Trophoblast cell (in vitro differentiated cells and primary cell): ENCODE measurements at regions not wholly inside any gene's neighbourhood (a gene's known extent, or its start where the extent isn't known, plus 50 kb on each side); places are given as distances from the start of the nearest gene placed in this dataset.

ENCODE experiments used
- DNase-seq, 2 donors: peaks; one replicate each; pipeline ENCODE4 v3.0.0-alpha.2; 2016
- H2AFZ ChIP-seq: 2 replicates; pipeline ENCODE4 v1.6.1; 2013; ENCODE audit warnings: low read length, moderate library complexity, mild to moderate bottlenecking; ENCODE audit not compliant: insufficient read depth, poor library complexity
- H2AK5ac ChIP-seq: 2 replicates; pipeline ENCODE4 v1.6.1; 2013; ENCODE audit warnings: mild to moderate bottlenecking, low read length
- H2BK120ac ChIP-seq: 2 replicates; pipeline ENCODE4 v1.6.1; 2013; ENCODE audit warnings: low read length, mild to moderate bottlenecking, moderate library complexity; ENCODE audit not compliant: insufficient read depth, poor library complexity
- H2BK12ac ChIP-seq: 2 replicates; pipeline ENCODE4 v1.6.1; 2013; ENCODE audit warnings: mild to moderate bottlenecking, low read length, moderate library complexity
- H2BK5ac ChIP-seq: 2 replicates; pipeline ENCODE4 v1.6.1; 2013; ENCODE audit warnings: low read length, low read depth, moderate library complexity, mild to moderate bottlenecking; ENCODE audit not compliant: poor library complexity
- H3K14ac ChIP-seq: 2 replicates; pipeline ENCODE4 v1.6.1; 2013; ENCODE audit warnings: mild to moderate bottlenecking, low read length
- H3K18ac ChIP-seq: 2 replicates; pipeline ENCODE4 v1.6.1; 2013; ENCODE audit warnings: mild to moderate bottlenecking, low read length
- H3K23ac ChIP-seq: 2 replicates; pipeline ENCODE4 v1.6.1; 2013; ENCODE audit warnings: low read length
- H3K27ac ChIP-seq: 2 replicates; pipeline ENCODE4 v1.5.1; 2013; ENCODE audit warnings: low read depth, mild to moderate bottlenecking, inconsistent platforms, low read length, moderate library complexity
- H3K27me3 ChIP-seq: 2 replicates; pipeline ENCODE4 v1.6.1; 2013; ENCODE audit warnings: inconsistent platforms, mild to moderate bottlenecking, low read length, moderate library complexity; ENCODE audit not compliant: insufficient read depth
- H3K36me3 ChIP-seq, 2 experiments: 1 replicate in 1 of 2; 2 replicates in 1 of 2; pipeline ENCODE4 v1.6.1; 2013; ENCODE audit warnings: low read length in 2 of 2, mild to moderate bottlenecking in 2 of 2, moderate library complexity in 1 of 2; ENCODE audit not compliant: insufficient read depth in 2 of 2, control insufficient read depth in 1 of 2
- H3K4ac ChIP-seq: 2 replicates; pipeline ENCODE4 v1.6.1; 2013; ENCODE audit warnings: low read depth, mild to moderate bottlenecking, low read length, moderate library complexity
- H3K4me1 ChIP-seq, 2 experiments: 1 replicate in 1 of 2; 2 replicates in 1 of 2; pipeline ENCODE4 v1.6.1; 2013; ENCODE audit warnings: low read length in 2 of 2, mild to moderate bottlenecking in 2 of 2, moderate library complexity in 1 of 2; ENCODE audit not compliant: insufficient read depth in 2 of 2, control insufficient read depth in 1 of 2
- H3K4me2 ChIP-seq: 2 replicates; pipeline ENCODE4 v1.6.1; 2013; ENCODE audit warnings: inconsistent platforms, mild to moderate bottlenecking, low read length, moderate library complexity
- H3K4me3 ChIP-seq: 2 replicates; pipeline ENCODE4 v1.5.1; 2013; ENCODE audit warnings: mild to moderate bottlenecking, low read depth, low read length, inconsistent platforms
- H3K79me1 ChIP-seq: one replicate; pipeline ENCODE4 v1.6.1; 2013; ENCODE audit warnings: low read length
- H3K79me2 ChIP-seq: 2 replicates; pipeline ENCODE4 v1.6.1; 2013; ENCODE audit warnings: low read length, mild to moderate bottlenecking; ENCODE audit not compliant: control insufficient read depth, insufficient read depth, poor library complexity
- H3K9ac ChIP-seq: 2 replicates; pipeline ENCODE4 v1.6.1; 2013; ENCODE audit warnings: mild to moderate bottlenecking, low read length
- H3K9me3 ChIP-seq: 2 replicates; pipeline ENCODE4 v1.6.1; 2013; ENCODE audit warnings: low read depth, mild to moderate bottlenecking, control low read depth, inconsistent platforms, low read length; ENCODE audit not compliant: insufficient read depth
- H4K12ac ChIP-seq: 2 replicates; pipeline ENCODE4 v1.6.1; 2013; ENCODE audit warnings: low read depth, mild to moderate bottlenecking, low read length, moderate library complexity
- H4K8ac ChIP-seq: 2 replicates; pipeline ENCODE4 v1.6.1; 2013; ENCODE audit warnings: low read depth, mild to moderate bottlenecking, low read length, moderate library complexity
- H4K91ac ChIP-seq: one replicate; pipeline ENCODE4 v1.6.1; 2013; ENCODE audit warnings: low read depth, mild to moderate bottlenecking, low read length, moderate library complexity
- WGBS: extraction: QIAGEN DNeasy Blood & Tissue Kit; methylation state at CpG from one replicate; pipeline ENCODE4 v1.1.7; 2013; ENCODE audit warnings: missing lambda C conversion rate; ENCODE audit not compliant: insufficient read length, insufficient coverage; ENCODE audit errors: extremely low coverage; 5-methylcytosine and 5-hydroxymethylcytosine counted together

GRCh38 chr2:60219536-60219935 is 333.9 kb downstream of the BCL11A start:
- no peaks in the 10 kb centered on the region for H3K79me1 ChIP-seq
- WGBS: no CpG with 5 or more reads among the region's 6 CpGs

DNA sequence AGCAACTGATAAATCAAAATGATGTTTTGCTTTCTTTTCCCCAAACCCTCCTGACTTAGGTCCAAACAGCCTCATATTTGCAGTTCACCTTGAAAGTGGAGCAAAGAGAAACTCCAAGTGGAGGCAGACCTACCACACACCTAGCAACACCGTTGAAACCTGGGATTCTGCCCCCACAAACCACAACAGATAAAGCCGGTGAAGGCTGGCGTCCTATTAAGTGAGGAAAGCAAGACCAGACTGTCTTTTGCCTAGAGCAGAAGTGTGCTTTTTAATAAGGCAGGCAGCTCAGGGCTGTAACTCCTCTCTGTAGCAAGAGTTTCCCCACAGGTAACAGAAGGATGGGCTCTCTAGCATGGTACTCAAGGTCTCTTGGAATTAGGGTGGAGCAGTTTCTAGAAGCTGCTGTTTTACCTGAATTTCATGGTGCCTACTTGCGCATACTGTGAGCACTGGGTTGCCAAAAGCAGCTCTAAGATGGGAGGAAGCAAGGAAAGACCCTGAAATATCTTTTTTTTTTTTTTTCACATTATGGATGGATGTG is 336.9 kb downstream of the BCL11A start:
- H3K9me3 ChIP-seq: no peaks in the 10 kb centered on the region
- WGBS: no CpG with 5 or more reads among the region's 4 CpGs
- no peak overlapping the region for H3K23ac ChIP-seq
- H4K12ac ChIP-seq: no peak overlapping the region
- H2BK12ac ChIP-seq: no peak overlapping the region
- H3K4me2 ChIP-seq: no peak overlapping the region
- no peak overlapping the region for H4K8ac ChIP-seq
- no peak for DNase-seq
- no peaks in the 10 kb centered on the region for H3K27me3 ChIP-seq
- H3K79me1 ChIP-seq: no peaks in the 10 kb centered on the region
- H3K14ac ChIP-seq: no peak overlapping the region
- peak overlapping the region; percentile 27 for H2BK5ac ChIP-seq
- no peaks in the 10 kb centered on the region for H3K36me3 ChIP-seq
- no peak overlapping the region for H2AK5ac ChIP-seq
- no peak overlapping the region for H3K4me3 ChIP-seq
- H2AFZ ChIP-seq: no peak overlapping the region
- no peaks in the 10 kb centered on the region for H3K79me2 ChIP-seq
- no peak overlapping the region for H2BK120ac ChIP-seq
- no peak overlapping the region for H3K27ac ChIP-seq
- H3K4ac ChIP-seq: no peak overlapping the region
- peaks cover 13% of the 10 kb centered on the region in 2 experiments for H3K4me1 ChIP-seq
- H3K18ac ChIP-seq: no peak overlapping the region
- no peak overlapping the region for H4K91ac ChIP-seq
- no peak overlapping the region for H3K9ac ChIP-seq

More at GRCh38 chr2:60219536-60219935, 333.9 kb downstream of the BCL11A start:
- Histone ChIP-seq H2AK5ac (no peak overlapping the region), H3K14ac (no peak overlapping the region), H3K18ac (no peak overlapping the region), H3K4me1 (peaks cover 2 to 5% of the 10 kb centered on the region in 2 experiments), H3K23ac (no peak overlapping the region), H3K27me3 (no peaks in the 10 kb centered on the region), H4K91ac (no peak overlapping the region), H2BK120ac (no peak overlapping the region), H4K12ac (no peak overlapping the region), H2BK12ac (no peak overlapping the region), H3K79me2 (no peaks in the 10 kb centered on the region), H2AFZ (no peak overlapping the region), H2BK5ac (no peak overlapping the region), H3K27ac (no peak overlapping the region), H3K9me3 (no peaks in the 10 kb centered on the region), H3K4me3 (no peak overlapping the region), H3K36me3 (no peaks in the 10 kb centered on the region), H3K9ac (no peak overlapping the region), H3K4ac (no peak overlapping the region), H3K4me2 (no peak overlapping the region), H4K8ac (no peak overlapping the region)
- no peak for DNase-seq

DNA sequence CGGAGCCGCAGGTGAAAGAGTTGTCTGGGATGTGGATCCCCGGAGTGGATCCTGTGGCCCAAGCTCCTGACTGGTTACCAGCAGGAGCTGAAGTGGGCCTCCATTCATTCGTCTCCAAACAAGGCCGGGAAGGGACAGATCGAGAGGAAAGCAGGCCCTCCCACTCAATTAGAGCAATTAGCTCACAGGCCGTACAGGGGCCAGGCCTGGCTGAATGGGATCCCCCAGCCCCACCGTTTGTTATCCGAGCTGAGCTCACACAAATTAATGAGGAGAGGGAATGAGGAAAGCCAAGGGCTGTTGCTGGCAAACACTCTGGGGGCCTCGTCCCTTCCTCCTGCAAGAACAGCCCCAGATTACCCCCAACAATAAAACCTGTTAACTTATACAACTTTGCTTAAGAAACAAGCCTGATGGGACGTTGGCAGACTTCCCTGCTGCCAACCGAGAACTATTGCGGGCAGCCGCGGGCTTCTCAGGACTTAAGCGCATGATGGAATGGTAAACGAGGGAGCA is 338.0 kb downstream of the BCL11A start:
- H3K9ac ChIP-seq: no peak overlapping the region
- H3K23ac ChIP-seq: no peak overlapping the region
- no peaks in the 10 kb centered on the region for H3K79me2 ChIP-seq
- H3K27ac ChIP-seq: no peak overlapping the region
- H3K4me2 ChIP-seq: no peak overlapping the region
- no peak overlapping the region for H3K18ac ChIP-seq
- no peak for DNase-seq
- H3K36me3 ChIP-seq: no peaks in the 10 kb centered on the region
- no peak overlapping the region for H3K14ac ChIP-seq
- no peak overlapping the region for H2BK120ac ChIP-seq
- no peak overlapping the region for H4K91ac ChIP-seq
- peaks cover 13% of the 10 kb centered on the region in 2 experiments for H3K4me1 ChIP-seq
- H3K27me3 ChIP-seq: no peaks in the 10 kb centered on the region
- no peak overlapping the region for H4K8ac ChIP-seq
- H3K79me1 ChIP-seq: no peaks in the 10 kb centered on the region
- no peak overlapping the region for H2AFZ ChIP-seq
- no peak overlapping the region for H4K12ac ChIP-seq
- H3K4ac ChIP-seq: no peak overlapping the region
- H3K4me3 ChIP-seq: no peak overlapping the region
- no peak overlapping the region for H2BK12ac ChIP-seq
- H2BK5ac ChIP-seq: no peak overlapping the region
- H3K9me3 ChIP-seq: no peaks in the 10 kb centered on the region
- WGBS: no CpG with 5 or more reads among the region's 17 CpGs
- no peak overlapping the region for H2AK5ac ChIP-seq

DNA sequence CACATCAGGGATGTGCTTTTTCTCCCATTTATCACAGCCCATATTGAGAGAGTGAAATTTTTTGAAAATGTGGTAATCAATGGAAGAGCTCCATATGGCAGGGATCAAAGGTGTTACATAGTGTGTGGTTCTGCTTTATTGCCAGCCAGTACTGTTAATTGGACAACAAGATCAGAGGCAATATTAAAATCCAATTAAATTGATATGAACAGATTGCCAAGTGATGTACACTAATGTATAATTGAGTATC is 338.9 kb downstream of the BCL11A start:
- Histone ChIP-seq H2AK5ac (no peak overlapping the region), H3K4me3 (no peak overlapping the region), H4K91ac (no peak overlapping the region), H3K18ac (no peak overlapping the region), H3K36me3 (no peaks in the 10 kb centered on the region), H3K27ac (no peak overlapping the region), H2BK120ac (no peak overlapping the region), H3K79me2 (no peaks in the 10 kb centered on the region), H3K4me1 (peaks cover 13% of the 10 kb centered on the region in 2 experiments), H2BK12ac (no peak overlapping the region), H3K23ac (no peak overlapping the region), H3K79me1 (no peaks in the 10 kb centered on the region), H3K14ac (no peak overlapping the region), H3K9ac (no peak overlapping the region), H2BK5ac (no peak overlapping the region), H3K27me3 (no peaks in the 10 kb centered on the region), H3K4ac (no peak overlapping the region), H2AFZ (no peak overlapping the region), H4K12ac (no peak overlapping the region), H4K8ac (no peak overlapping the region), H3K4me2 (no peak overlapping the region), H3K9me3 (no peaks in the 10 kb centered on the region)
- no peak for DNase-seq
